ENCODE measurements at regions not wholly inside any gene's neighbourhood (a gene's known extent, or its start where the extent isn't known, plus 50 kb on each side); places are given as distances from the start of the nearest gene placed in this dataset.

DNA sequence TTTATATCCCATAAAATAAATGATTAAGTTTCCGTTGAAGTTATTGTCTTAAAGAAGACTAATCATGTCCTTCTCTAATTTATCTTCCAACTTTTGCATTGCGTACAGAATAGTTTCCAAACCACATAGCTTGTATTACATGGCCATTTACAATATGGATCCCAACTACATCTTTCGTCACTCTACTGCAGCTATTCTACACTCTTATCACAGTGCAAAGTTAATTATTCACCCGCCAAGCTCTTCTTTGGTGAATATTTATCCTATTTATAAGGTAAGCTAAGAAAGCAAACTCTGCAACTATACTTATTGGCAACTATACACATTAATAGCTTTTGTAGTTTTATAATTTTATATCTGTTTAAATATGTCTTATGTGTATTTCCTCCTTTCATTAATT, 75.9 kb upstream of the ADAMTS19 start:
- Mint-ChIP-seq H3K36me3 (ENCODE audit: low read depth) (no peaks in the 10 kb centered on the region), H3K27ac (no peak overlapping the region), H3K4me3 (no peak overlapping the region), H3K4me1 (ENCODE audit: low read depth) (no peaks in the 10 kb centered on the region), H3K27me3 (ENCODE audit: insufficient read depth) (no peaks in the 10 kb centered on the region), H3K9me3 (peaks cover 5% of the 10 kb centered on the region)
- DNase-seq: no peak
- TF ChIP-seq, protein P1, sequence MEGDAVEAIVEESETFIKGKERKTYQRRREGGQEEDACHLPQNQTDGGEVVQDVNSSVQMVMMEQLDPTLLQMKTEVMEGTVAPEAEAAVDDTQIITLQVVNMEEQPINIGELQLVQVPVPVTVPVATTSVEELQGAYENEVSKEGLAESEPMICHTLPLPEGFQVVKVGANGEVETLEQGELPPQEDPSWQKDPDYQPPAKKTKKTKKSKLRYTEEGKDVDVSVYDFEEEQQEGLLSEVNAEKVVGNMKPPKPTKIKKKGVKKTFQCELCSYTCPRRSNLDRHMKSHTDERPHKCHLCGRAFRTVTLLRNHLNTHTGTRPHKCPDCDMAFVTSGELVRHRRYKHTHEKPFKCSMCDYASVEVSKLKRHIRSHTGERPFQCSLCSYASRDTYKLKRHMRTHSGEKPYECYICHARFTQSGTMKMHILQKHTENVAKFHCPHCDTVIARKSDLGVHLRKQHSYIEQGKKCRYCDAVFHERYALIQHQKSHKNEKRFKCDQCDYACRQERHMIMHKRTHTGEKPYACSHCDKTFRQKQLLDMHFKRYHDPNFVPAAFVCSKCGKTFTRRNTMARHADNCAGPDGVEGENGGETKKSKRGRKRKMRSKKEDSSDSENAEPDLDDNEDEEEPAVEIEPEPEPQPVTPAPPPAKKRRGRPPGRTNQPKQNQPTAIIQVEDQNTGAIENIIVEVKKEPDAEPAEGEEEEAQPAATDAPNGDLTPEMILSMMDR (IDR thresholded peaks at IDR 0.05): no peak

DNA sequence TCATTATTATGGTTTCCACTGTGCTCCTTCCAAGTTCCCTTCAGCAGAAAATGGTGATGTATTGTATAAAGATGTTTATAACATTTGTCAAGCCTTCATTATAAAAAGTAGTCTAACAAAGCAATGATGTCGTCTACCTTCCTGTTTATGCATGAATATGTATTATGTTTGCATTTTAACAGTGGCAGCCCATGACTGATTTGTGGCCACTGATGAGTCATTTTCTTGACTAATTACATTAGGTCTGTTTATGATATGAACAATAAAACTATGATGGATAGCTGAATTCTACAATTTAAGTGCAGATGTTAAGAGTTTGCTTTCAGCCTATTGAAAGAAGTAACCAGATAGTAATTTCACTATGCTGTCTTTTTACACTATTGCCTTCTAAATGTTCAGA, 75.4 kb upstream of the ADAMTS19 start:
- no peak overlapping the region for H3K4me3 Mint-ChIP-seq
- H3K4me1 Mint-ChIP-seq (ENCODE audit: low read depth): no peaks in the 10 kb centered on the region
- no peaks in the 10 kb centered on the region for H3K36me3 Mint-ChIP-seq (ENCODE audit: low read depth)
- peaks cover 5% of the 10 kb centered on the region for H3K9me3 Mint-ChIP-seq
- H3K27me3 Mint-ChIP-seq (ENCODE audit: insufficient read depth): no peaks in the 10 kb centered on the region
- TF ChIP-seq, protein P1 (IDR thresholded peaks at IDR 0.05): no peak
- no peak overlapping the region for H3K27ac Mint-ChIP-seq
- no peak for DNase-seq

DNA sequence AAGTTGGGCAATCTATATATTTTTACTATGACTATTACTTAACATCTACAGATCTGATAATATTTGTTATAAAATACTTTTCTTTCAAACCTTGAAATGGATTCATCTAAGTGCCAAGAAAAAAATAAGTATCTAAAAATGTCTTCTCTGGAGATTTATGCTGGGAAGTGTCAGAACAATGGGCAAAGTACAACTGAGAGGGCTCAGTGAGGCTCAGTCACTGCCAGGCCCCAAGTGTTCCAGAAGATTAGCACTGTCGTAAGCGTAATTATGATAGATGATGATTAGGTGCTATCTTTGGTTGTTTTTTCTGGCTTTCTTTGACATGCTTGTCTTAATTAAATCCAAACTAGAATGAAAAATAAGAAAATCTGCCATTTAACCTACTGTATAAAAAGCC, 72.2 kb upstream of the ADAMTS19 start:
- DNase-seq: no peak

DNA sequence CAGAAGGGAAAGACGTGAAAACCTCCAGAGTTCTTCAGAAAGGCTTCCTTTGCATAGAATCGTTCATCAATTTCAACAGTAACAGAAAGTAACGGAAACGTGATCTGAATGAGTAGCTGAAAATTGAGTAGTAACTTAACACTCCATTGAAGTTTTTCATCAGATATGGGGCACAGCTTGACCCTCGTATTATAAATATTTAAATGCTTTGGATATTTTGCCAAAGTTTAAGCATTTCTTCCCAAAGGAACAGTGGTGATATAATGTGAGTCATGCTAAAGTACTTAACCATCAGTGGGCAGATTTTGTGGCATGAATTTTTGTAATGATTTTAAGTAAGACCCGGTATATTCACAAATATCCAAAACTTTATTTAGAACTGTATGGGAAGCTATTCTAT, 67.4 kb upstream of the ADAMTS19 start:
- Mint-ChIP-seq H3K4me1 (ENCODE audit: low read depth) (no peaks in the 10 kb centered on the region), H3K27me3 (ENCODE audit: insufficient read depth) (no peaks in the 10 kb centered on the region)
- TF ChIP-seq, protein P1 (IDR thresholded peaks at IDR 0.05): no peak

More for the DNA sequence above, 72.2 kb upstream of the ADAMTS19 start:
- Mint-ChIP-seq H3K9me3 (peaks cover 5% of the 10 kb centered on the region), H3K27ac (no peak overlapping the region), H3K4me1 (ENCODE audit: low read depth) (no peaks in the 10 kb centered on the region), H3K27me3 (ENCODE audit: insufficient read depth) (no peaks in the 10 kb centered on the region), H3K36me3 (ENCODE audit: low read depth) (no peaks in the 10 kb centered on the region), H3K4me3 (no peak overlapping the region)
- TF ChIP-seq, protein P1 (IDR thresholded peaks at IDR 0.05): no peak

GRCh38 chr5:129395247-129395646, 64.9 kb upstream of the ADAMTS19 start:
- no peak overlapping the region for H3K27ac Mint-ChIP-seq
- no peak overlapping the region for H3K4me3 Mint-ChIP-seq
- TF ChIP-seq, protein P1 (IDR thresholded peaks at IDR 0.05): no peak
- no peaks in the 10 kb centered on the region for H3K4me1 Mint-ChIP-seq (ENCODE audit: low read depth)
- no peaks in the 10 kb centered on the region; the same call in 1 of the 2 replicates for H3K27me3 Mint-ChIP-seq (ENCODE audit: insufficient read depth)
- H3K36me3 Mint-ChIP-seq (ENCODE audit: low read depth): no peaks in the 10 kb centered on the region
- peaks cover 14% of the 10 kb centered on the region for H3K9me3 Mint-ChIP-seq
- no peak for DNase-seq

More for the DNA sequence above, 67.4 kb upstream of the ADAMTS19 start:
- Mint-ChIP-seq H3K4me3 (no peak overlapping the region), H3K27ac (no peak overlapping the region), H3K9me3 (peaks cover 14% of the 10 kb centered on the region), H3K36me3 (ENCODE audit: low read depth) (no peaks in the 10 kb centered on the region)
- no peak for DNase-seq

Data from HFFc6 (cell line).